ENCODE measurements at regions not wholly inside any gene's neighbourhood (a gene's known extent, or its start where the extent isn't known, plus 50 kb on each side); places are given as distances from the start of the nearest gene placed in this dataset.

GRCh38 chr4:89641367-89641687, 195.6 kb downstream of the SNCA start:
- no peak for TF ChIP-seq CTCF (IDR thresholded peaks at IDR 0.05; ENCODE audit: insufficient read depth, low read length)
- no peak for TF ChIP-seq GABPA (IDR thresholded peaks at IDR 0.05; ENCODE audit: low read depth)
- TF ChIP-seq POLR2AphosphoS5 (IDR thresholded peaks at IDR 0.05; ENCODE audit: low read depth) = no peak
- TF ChIP-seq REST (IDR thresholded peaks at IDR 0.05; ENCODE audit: insufficient replicate concordance, low read depth) = no peak
- TF ChIP-seq SPI1 (IDR thresholded peaks at IDR 0.05; ENCODE audit: borderline replicate concordance, low read depth) = no peak

All from HL-60 (cell line).